Mucosa of gallbladder (tissue), 1 donor: ENCODE measurements at regions not wholly inside any gene's neighbourhood (a gene's known extent, or its start where the extent isn't known, plus 50 kb on each side); places are given as distances from the start of the nearest gene placed in this dataset.
A peak's percentile ranks its signal among the peaks of the same experiment; 100 is the strongest.
"Not testable (repeated sequence)": the region's sequence is repeated elsewhere in the genome, so short reads cannot be mapped to it uniquely, and the experiment has no call there.

Source experiments
- DNase-seq: peaks from one replicate; pipeline ENCODE4 v3.0.0-alpha.2; 2020; ENCODE audit warnings: low spot score
- donor health status: DM: no; HTN: no; CAD: no.

DNA sequence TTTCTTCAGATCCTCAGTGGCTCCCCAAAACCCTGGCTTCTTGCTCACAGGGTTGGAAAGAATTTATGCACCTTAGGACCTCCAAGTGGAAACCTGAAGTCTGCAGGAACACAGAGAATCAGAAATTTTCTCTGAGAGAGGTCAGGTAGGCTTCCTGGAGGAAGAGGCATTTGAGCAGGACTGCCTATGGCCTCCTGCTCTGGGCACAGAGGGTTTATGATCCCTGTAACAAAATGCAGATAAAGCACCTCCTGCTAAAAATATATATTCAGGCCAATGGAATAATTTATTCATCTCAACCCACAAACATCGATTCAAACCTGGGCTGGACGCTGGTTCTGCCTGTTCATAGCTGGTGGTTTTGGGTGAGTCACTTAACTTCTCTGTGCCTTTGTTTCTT, 68.1 kb upstream of the FGF3 start:
- no peak for DNase-seq

DNA sequence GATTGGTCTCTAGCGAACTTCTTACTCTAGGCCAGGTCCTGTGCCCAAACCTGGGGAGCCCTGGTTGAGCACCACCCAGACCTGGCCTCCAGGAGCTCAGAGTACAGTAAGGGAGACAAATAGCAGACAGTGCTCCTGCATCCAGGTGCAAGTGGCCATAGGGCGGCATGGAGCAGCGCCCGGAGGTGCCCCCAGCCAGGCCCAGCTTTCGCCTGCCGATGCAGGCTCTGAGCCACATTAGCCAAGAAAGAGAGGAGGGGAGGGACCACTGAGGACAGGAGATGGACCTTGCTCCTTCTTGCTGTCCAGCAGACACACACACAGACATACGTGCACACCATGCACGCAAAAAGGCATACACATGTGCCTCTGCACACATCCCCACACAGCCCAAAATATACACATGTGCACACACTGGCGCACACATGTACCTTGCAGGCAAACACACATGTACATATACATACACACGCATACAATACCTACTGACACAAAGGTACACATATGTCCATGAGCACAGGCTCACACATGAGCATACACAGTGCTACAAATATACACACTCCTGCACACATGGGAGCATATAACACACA, 68.7 kb upstream of the FGF3 start:
- DNase-seq = no peak

DNA sequence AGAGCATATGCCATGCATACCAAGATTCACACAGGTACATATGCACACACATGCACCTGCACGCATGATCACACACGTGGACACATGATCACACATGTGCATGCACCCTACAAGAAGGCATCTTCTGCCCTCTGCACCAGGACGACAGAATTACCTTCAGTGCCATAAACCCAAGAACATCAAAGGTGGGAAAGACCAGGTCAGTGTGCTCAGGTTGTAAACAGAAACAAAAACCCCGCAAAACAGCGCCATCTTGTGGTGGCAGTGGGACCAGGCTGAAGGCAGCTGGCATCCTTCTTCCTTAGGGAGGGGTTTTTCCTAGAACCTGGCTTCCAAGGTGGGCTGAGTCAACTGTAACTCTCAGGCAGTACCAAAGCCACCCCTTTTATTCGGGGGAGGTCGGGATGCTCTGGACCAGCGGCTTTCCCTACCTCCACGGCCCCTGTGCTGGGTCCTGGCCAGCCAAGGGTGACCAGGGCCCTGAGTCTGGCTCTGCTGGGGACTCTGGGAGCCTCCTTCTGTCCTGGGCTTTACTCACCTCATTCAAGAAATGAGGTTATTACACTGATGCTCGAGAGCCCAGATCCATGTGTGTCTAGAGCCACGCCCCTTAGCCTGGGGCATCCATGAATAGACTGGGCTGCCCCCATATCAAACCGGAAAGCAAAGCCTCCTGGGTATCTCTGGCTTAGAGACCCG, 69.4 kb upstream of the FGF3 start:
- peak; percentile 77 for DNase-seq

DNA sequence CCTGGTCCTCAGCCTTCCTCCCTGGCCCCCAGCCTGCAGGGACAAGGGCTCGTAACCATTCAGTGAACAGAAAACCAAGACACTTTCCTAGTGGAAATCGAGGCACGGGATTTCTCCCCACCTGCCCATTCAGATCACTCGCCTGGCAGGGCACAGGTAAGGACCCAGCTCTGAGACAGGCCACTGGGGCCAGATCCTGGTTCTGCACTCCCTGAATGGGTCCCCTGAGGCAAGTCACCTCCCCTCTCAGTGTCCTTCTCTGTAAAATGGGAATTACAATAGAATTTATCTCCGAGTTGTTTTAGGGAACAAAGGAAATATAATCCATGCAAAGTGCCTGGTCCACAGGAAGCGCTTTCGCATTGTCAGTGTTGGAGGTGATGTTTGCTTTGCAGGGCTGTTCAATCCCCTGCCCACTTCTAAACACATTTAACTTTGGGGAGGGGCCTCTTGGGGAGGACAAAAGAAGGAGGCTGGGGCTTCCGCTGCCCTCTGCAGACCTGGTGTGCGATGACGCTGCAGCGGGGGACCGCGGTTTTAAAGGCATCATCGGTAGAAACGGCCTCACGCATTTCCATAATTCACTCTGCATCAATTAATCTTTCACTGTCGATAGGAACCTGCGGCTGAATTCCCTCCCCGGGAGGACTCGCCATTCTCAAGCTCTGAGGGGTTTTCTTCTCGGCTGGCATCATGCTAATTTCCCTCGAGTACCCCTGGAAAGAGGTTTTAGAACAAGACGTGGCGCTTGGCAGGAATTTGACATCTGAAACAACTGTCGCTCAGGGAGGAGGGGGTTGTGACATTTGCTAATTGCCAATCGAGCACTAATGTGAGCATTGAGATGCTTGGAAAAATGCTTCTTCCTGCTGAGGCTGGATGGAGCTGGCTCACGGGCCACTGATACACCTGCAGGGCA, 70.4 kb upstream of the FGF3 start:
- no peak for DNase-seq

DNA sequence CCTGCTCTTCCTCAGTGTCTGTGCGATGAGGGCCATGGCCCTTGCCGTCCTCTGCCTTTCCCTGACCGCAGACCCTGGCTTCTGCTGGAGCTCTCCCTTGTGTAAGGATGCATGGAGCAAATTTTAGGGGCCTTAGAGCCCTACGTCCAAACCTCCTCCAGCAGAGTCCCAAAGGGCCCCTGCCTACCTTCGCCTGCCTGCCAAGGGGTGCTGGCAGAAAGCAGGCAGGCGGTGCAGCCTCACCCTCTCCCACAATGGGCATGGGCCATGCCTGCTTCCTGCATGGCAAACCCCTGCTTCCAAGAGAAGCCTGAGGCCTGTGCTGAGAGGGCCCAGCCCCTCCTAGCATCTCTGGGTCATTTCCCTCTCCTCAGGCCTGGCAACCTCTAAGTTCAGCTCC, 71.3 kb upstream of the FGF3 start:
- DNase-seq = no peak

DNA sequence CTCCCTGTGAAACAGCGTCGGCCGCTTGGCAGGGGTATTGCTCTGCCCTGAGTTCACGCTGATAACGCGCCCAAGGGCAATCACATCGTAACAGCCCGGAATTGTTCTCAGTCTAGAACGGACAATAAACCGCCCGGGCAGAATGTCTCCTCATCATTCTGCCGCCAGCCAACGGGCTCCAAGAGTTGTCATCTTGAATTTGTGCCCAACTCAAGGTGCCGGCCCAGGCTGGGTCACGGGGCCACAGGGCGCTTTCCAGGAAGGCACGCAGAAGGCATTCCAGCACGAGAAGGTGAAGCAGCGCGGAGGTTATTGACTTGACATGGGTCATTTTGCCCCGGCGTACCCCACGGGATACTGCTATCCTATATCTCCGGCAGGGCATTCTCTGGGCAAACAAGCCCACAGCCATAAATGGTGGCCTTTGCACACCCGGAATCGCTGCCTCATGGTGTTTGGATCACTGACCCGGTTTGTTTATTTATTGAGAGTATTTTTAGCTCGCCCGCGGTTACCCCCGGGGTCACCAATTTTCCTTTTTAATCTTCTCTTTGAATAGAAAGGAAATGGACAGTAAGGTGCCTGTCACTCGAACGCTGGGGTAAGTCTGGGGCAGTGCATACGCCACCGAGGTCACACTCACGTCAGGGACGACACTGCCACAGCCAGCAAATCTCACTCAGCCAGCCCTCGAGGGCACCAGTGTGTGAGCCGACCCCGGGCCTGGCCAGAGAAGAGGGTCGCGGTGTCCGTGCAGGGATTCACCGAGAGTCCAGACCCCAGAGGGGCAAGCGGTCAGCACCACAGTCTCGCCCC, 72.4 kb upstream of the FGF3 start:
- DNase-seq = peak; percentile 90

DNA sequence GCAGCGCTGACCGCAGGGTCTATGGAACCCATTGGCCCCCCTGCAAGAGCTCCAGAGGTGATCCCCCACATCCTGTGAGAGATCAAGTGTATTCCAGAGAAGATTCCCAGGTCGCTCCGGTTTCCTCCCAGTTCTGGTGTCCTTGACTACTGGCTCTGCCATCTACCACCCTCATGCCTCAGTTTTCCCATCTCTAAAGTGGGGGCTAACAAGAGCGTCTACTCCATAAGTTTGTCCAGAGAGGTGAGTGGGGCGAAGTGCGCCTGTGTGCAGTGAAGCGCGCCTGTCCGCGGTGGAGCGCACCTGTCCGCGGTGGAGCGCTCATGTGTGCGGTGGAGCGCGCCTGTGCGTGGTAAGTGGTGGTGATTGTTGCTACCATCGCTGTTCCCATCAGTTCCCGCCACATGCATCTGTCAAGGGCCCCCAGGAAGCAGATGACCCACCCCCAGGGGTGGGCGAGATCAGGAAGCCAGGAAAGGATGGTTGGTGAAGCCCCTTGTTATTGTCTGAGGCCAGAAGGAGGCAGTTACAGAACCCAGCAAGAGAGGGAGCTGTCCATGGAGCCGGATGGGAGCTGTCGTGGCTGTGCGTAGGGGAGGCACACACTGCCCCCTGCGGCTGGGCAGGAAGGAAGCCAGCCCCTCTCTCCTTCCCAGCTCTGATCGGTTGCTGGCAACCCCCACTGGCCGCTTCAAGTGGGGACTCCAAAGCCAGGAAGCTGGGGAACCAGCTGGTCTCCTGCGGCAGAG, 73.2 kb upstream of the FGF3 start:
- no peak for DNase-seq

DNA sequence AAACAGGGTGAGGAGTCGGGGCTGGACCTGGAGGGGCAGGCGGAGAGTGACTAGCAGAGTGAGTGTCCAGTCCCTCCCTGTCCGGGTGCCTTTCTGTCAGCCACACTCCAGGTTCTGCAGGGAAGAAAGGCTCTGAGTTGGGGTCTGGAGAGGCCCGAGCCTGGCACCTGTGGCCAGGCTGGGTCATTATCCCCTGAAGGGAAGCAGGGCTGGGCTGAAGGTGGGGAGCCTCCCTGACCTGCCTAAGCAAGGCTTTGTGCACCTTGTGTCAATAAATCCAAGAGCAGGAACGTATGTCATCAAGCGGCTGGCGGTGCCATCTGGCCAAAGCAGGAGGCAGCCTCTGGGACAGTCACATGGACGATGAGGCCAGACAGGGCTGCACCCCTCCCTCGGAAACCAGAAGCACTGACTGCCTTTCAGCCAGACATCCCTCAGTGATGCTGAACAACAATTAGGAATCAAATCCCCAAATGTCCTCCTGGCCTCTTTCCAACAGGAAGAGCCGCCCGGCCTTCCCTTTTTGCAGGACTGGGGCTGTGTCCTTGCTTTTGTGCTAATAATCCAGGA, 73.9 kb upstream of the FGF3 start:
- DNase-seq = peak; percentile 85

DNA sequence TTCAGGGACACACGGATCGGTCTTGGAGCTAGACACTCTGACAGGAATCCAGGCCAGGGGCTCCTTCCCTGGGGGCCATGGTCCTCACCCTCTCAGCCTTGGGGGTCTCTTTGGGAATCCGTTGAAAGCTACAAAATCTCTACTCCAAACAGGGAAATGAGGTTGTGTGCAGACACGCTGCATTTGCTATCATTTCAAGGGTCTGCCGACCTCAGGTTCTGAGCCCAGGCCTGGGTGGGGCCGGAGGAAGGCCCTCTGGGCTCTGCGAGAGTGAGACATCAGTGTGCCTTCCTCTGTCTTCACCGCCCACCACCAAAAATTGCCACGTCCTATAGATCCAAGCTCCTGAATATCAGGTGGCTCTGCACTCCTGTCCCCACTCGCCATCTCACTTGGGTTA, 74.4 kb upstream of the FGF3 start:
- no peak for DNase-seq

DNA sequence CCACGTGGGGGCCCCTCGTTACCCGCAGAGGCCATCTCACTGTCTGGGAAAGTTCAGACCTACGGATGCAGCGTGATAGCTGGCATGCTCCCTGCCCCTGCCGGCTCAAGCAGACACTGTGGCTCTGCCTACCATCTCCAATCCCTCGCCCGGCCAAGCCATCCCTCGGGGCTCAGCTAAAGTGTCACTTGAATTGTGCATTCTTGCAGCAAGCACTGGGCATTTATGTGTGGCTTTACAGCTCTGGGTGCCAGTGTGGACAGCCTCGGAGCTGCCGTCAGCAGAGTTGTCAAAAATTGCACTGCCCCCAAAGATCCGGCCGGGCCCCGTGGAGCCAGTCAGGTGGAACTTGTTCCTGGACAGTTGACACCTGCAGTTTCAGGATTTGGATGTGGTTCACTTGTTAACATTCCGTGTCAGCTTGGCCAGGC, 75.0 kb upstream of the FGF3 start:
- DNase-seq = no peak

DNA sequence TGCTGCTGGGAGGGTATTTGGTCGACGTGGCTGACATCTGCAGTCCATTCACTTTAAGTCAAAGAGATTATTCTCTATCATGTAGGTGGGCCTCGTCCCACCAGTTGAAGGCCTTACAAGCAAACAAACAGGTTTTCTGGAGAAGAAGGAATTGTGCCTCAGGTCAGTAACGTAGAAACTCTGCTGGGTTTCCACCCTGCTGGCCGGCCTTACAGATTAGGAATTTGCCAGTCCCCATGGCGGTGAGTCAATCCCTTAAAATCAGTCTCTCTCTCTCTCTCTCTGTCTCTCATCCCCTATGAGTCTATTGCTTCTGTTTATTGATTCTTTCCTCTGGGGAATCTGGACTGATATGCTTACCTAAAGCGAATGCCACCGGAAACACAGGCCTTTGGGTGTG, 75.4 kb upstream of the FGF3 start:
- no peak for DNase-seq

DNA sequence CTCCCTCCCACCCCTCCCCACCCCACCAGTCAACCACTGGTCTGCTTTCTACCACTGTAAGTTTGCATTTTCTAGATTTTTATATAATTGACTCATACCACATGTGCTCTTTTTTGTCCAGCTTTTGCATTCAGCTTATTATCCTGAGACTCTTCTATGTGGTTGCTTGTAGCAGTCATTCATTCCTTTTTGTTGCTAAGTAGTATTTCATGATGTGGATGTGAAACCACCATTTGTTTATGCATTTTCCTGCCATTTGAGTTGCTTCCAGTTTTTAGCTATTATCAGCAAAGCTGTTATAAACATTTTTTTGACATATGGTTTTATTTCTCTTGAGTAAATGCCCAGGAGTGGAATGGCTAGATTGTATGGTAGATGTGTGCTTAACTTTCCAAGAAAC, 77.0 kb upstream of the FGF3 start:
- DNase-seq = no peak

DNA sequence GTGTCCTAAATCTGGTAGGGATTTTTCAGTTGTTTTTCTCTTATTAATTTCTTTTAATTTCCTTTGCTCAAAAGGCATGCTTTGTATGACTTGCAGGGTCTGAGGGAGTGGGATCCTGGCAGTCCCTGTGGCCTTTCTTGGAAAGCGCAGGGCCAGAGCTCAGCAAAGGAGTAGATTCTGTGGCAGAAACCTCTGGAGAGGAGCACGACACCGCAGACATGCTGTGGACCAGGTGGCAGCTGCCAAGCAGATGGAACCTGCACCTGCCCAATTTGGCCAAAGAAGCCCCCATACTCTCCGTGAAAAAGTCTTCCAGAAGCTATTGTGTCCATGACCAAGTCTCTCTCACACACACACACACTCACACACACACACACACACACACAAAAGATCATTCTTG, 78.9 kb upstream of the FGF3 start:
- DNase-seq = no peak

DNA sequence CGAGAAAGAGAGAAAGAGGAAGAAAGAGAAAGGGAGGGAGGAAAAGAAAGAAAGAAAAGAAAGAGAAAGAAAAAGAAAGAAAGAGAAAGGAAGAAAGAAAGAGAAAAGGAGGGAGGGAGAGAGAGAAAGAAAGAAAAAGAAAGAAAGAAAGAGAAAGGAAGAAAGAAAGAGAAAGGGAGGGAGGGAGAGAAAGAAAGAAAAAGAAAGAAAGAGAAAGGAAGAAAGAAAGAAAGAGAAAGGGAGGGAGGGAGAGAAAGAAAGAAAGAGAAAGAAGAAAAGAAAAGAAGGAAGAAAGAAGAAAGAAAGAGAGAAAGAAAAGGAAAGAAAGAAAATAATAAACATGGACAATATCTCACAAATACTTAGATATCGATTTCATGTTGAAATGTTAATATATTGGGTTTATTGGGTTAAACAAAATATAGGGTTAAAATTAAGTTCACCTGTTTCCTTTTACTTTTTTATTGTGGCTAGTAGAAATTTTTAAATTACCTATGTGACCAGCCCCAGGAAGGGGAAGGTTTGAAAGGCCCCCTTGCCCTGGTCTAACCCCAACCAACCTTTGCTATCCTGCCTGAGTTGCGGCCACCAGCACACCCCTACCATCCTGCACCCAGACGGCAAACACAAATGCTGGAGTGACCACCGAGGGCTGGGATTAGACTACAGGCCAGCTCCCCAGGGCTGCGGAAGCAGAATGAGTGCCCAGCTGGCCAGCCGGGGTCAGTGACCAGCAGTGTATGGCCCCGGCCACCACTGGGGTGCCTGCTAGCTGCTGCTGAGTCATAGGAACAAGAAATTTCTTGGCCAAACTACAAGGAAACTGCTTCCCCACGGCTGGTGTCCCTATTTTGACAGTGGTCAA, 81.0 kb upstream of the FGF3 start:
- DNase-seq = peak; percentile 86

DNA sequence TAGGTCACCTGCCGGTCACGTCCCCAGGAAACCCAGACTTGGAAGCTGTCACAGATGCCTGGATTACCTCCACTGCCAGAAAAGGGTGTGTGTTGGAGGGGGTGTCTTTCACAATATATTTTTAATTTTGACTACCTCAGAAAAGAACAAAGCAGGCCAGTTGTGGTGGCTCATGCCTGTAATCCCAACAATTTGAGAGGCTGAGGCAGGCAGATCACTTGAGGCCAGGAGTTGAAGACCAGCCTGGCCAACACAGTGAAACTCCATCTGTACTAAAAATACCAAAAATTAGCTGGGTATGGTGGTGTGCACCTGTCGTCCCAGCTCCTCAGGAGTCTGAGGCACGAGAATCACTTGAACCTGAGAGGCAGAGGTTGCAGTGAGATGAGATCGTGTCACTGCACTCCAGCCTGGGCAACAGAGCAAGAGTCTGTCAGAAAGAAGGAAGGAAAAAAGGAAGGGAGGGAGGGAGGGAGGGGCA, 81.6 kb upstream of the FGF3 start:
- not testable (repeated sequence) for DNase-seq

DNA sequence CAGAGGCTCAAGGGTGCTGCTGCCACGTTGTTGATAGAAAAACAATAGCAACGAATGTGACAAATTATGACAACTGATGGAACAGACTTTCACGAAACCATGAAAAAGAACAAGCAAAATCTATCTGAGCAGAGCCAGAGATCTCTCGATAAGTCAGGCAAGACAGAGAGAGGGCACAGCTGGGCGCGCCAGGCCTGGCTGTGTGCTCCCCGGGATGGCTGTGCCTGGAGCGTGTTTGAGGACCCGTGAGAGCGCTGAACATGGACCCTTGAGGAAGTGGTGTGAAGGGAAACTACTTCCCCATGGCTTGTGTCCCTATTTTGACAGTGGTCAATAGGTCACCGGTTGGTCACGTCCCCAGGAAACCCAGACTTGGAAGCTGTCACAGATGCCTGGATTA, 83.1 kb upstream of the FGF3 start:
- DNase-seq = no peak

DNA sequence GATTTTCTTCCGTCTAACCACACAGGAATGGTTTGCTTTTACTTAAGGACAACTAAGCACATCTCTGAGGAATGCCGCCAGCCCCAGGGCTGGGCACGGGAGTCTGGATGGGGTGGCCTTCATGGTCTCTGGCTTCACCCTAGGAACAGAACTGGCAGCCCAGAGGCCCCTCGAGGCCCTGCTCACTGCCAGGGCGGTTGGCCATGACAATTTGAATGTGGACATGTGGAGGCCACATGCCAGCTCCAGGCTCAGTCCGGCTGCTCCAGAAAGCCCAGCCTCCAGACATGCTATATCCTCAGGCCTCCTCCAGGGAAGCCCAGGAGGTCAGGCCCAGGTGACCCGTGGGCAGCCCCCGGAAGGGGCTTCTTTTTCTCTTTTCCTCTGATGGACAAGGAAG, 84.0 kb upstream of the FGF3 start:
- DNase-seq = no peak

DNA sequence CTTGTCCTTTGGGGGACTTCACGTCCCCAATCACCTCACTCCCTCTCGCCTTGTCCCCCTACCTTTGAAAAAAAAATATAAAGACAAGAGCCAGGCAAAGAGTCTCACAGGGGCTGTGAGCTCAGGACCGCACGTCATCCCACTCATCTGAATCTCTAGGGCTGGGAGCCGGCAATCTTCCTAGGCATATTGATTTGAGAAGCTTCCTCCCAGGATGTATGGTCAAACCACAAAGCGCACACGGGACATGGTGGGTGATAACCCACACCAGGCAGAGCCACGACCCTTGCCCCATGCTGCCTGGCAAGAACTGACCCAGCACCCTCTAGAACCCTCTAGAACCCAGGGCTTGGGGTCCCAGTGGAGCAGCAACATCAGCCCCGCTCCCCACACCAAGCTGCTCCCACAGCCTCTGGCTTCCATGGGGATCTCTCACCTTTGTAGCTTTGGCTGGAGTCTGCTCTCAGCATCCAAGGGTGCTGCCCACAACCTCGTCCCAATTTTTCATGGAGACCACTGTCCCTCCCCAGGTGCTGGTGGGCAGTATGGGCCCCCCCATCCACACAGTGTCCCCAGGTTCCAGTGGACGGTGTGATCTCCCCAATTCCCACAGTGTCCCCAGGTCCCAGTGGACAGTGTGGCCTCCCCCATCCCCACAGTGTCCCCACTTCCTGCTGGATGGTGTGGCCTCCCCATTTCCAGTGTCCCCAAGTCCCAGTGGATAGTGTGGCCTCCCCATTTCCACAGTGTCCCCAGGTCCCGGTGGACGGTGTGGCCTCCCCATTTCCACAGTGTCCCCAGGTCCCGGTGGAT, 85.2 kb upstream of the FGF3 start:
- DNase-seq = no peak

DNA sequence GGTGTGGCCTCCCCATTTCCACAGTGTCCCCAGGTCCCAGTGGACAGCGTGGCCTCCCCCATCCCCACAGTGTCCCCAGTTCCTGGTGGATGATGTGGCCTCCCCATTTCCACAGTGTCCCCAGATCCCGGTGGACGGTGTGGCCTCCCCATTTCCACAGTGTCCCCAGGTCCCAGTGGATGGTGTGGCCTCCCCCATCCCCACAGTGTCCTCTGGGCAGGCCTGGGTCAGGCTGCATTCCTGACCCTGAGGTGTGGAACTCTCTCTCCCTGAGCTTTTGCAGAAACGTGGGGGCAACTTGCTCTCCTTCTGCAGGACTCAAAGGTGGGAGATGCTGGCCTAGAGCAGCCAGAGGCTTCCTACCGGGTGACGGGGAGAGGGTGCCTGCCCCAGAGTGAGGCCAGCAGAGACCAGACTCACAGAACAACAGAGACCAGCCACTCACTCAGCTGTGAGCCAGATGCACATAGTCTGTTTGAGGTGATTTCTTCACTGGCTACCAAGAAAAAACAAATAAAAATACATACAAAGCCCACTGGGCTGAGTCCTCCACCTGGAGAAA, 85.8 kb upstream of the FGF3 start:
- DNase-seq = no peak
